HAP-1 (cell line): ENCODE measurements at regions not wholly inside any gene's neighbourhood (a gene's known extent, or its start where the extent isn't known, plus 50 kb on each side); places are given as distances from the start of the nearest gene placed in this dataset.
"Not testable (repeated sequence)": the region's sequence is repeated elsewhere in the genome, so short reads cannot be mapped to it uniquely, and the experiment has no call there.

ENCODE experiments used
- DNase-seq, 2 experiments: peaks; one replicate each; pipeline ENCODE4 v3.0.0-alpha.2; 2016 to 2020; ENCODE audit warnings: low spot score in 2 of 2
- H3K27me3 ChIP-seq: fragments of 250-450 bp; sonication (Bioruptor Pico); 2 replicates; pipeline ENCODE4 v1.5.1; 2020; ENCODE audit warnings: low read depth, mild to moderate bottlenecking, moderate library complexity
- H3K36me3 ChIP-seq: fragments of 250-450 bp; sonication (Bioruptor Pico); replicated peaks from 2 replicates; pipeline ENCODE4 v1.5.1; 2020; ENCODE audit warnings: mild to moderate bottlenecking
- H3K4me1 ChIP-seq: fragments of 250-450 bp; sonication (Bioruptor Pico); 2 replicates; pipeline ENCODE4 v1.5.1; 2020; ENCODE audit warnings: mild to moderate bottlenecking
- H3K4me3 ChIP-seq: fragments of 250-450 bp; sonication (Bioruptor Pico); 2 replicates; pipeline ENCODE4 v1.5.1; 2020; ENCODE audit warnings: mild to moderate bottlenecking, moderate library complexity
- H3K9me3 ChIP-seq: fragments of 250-450 bp; sonication (Bioruptor Pico); 2 replicates; pipeline ENCODE4 v1.5.1; 2020; ENCODE audit warnings: mild to moderate bottlenecking, moderate library complexity
- in situ Hi-C: fragments of 300-500 bp; cut with MboI; formaldehyde crosslinking; loops from 3 replicates; pipeline ENCODE4 v1.14.3; 2020; ENCODE audit warnings: low sequenced_read_pairs, inconsistent platforms, mixed read lengths

DNA sequence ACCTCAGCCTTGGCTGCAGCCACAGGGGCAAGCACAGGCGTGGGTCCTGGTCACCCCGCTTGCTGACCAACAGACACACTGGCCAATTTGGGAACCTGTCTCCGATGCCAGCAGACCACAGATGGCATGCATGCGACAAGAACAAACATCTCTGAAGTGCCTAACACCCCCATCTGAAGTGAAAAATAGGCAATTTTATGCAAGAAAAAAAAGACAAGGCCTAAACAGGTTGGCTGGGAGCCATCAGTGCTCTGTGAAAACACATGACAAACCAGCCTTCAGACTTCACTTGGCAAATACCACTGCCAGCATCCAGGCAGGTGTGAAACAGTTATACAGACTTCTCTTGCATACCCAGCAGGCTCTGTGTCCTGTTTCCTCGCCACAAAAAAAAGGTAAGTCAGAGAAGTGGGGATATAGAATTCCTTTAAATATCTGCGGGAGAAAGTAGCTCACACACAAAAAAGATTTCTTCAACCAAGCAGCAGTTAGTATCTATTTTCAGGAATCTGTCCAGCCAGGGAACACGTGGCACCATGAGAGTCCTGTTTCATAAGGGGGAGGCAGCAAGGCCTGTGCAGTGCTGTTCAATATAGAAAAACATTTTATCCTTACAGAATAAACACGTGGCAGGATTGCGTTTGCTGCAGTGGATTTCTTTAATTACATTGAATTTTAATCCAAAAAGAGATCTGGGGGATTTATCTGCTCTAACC is 293.4 kb upstream of the MKLN1 start:
- in situ Hi-C loops, result no loop called here
- DNase-seq, result no peak
- no peaks in the 10 kb centered on the region for H3K4me1 ChIP-seq
- H3K9me3 ChIP-seq, result no peaks in the 10 kb centered on the region
- no peaks in the 10 kb centered on the region for H3K27me3 ChIP-seq
- H3K36me3 ChIP-seq, result no peaks in the 10 kb centered on the region
- no peak overlapping the region for H3K4me3 ChIP-seq

DNA sequence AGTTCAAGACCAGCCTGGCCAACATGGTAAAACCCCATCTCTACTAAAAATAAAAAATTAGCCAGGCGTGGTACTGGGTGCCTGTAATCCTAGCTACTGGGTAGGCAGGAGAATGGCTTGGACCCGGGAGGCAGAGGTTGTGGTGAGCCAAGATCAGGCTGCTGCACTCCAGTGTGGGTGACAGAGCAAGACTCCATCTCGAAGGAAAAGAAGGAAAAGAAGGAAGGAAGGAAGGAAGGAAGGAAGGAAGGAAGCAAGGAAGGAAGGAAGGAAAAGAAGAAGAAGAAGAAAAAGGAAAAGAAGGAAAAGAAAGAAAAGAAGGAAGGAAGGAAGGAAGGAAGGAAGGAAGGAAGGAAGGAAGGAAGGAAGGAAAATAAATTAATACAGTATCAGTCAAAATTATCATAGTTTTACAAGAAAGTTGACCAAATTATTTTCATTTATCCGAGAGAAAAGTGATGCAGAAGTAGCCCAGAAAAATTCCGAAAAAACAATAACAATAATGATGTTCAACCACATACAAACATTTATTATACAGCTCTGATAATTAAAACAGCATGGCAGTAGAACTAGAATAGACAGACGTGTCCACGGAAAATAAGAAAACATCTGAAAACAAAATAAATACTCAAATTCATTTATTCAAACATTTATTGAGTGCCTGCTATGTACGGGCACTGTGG is 292.4 kb upstream of the MKLN1 start:
- in situ Hi-C loops, result no loop called here
- H3K9me3 ChIP-seq, result no peaks in the 10 kb centered on the region
- H3K36me3 ChIP-seq, result no peaks in the 10 kb centered on the region
- DNase-seq, result no peak
- peaks cover 2% of the 10 kb centered on the region; the same call in 1 of the 2 replicates for H3K4me1 ChIP-seq
- H3K4me3 ChIP-seq, result no peak overlapping the region
- no peaks in the 10 kb centered on the region for H3K27me3 ChIP-seq

- in situ Hi-C loops, result no loop called here
These were observed 289.5 kb upstream of the MKLN1 start for GRCh38 chr7:131038153-131038552.

DNA sequence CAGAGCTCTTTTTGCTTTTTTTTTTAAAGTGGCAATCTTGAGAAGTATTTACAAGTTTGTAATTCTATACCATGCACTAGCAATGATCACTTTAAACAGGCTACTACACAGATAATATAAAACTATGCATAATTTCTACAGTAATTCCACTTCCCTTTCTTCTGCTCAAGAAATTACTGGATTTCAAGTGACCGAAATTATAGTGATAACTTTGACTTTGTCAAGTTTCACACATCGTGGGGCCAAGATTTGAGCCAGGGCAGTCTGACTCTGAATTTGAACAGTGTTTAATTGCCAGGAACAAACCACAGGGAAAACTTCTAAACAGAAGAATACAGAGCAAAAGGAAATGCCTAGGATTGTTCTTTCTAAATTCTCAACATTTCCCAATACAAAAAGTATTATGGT is 288.3 kb upstream of the MKLN1 start:
- no peak for DNase-seq
- H3K9me3 ChIP-seq, result no peaks in the 10 kb centered on the region
- H3K4me3 ChIP-seq, result no peak overlapping the region
- no peaks in the 10 kb centered on the region for H3K27me3 ChIP-seq
- in situ Hi-C loops, result no loop called here
- H3K4me1 ChIP-seq, result peaks cover 6% of the 10 kb centered on the region
- H3K36me3 ChIP-seq, result no peaks in the 10 kb centered on the region

More at GRCh38 chr7:131038153-131038552, 289.5 kb upstream of the MKLN1 start:
- H3K4me1 ChIP-seq, result peaks cover 6% of the 10 kb centered on the region
- no peaks in the 10 kb centered on the region for H3K9me3 ChIP-seq
- no peaks in the 10 kb centered on the region for H3K27me3 ChIP-seq
- DNase-seq, result no peak
- H3K4me3 ChIP-seq, result no peak overlapping the region
- H3K36me3 ChIP-seq, result no peaks in the 10 kb centered on the region

DNA sequence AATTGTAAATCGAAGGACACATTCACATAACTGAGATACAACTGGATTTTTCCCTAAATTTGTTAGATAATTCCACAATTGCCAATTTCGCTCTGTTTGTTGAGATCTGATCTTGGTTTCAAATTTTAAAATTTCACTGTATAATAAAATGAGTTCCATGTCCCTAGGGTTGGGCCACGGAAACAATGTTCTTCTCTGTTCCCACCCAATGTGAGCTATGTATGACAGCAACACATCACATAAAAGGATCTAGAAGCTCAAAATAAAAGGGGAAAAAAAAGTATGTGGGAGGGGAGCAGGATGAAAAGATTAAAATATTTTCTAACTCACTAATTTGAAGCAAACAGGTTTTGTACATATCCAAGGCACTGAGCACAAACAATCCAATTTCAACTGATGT is 287.8 kb upstream of the MKLN1 start:
- Histone ChIP-seq H3K36me3 (no peaks in the 10 kb centered on the region), H3K9me3 (no peaks in the 10 kb centered on the region), H3K27me3 (no peaks in the 10 kb centered on the region), H3K4me1 (peaks cover 6% of the 10 kb centered on the region), H3K4me3 (no peak overlapping the region)
- in situ Hi-C loops, result loop anchor here (5.0 kb wide), 2 partner anchors 53 to 143 kb away; no protein-coding TSS in a partner anchor
- DNase-seq, result no peak

DNA sequence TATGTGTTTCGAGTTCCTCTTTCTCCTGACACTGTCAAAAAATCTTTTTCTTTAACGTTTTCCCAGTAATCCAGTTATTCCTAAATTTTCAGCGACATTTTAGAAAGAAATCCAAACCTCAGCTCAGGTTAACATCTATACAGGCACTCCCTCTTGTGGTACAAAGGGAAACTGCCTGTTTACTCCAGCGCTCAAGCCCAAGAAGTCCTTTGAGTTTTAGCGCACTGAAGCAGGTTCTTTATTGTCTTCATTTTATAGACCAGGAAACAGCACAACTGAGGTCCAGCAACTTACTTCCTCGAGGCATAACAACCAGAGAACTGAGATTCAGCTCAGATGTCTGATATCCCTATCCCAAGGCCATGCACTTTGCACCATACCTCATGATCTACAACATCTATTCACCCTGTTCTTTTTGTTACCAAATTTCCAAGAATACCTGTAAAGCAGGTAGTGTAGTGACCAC is 287.2 kb upstream of the MKLN1 start:
- in situ Hi-C loops, result loop anchor here (5.0 kb wide), 2 partner anchors 53 to 143 kb away; no protein-coding TSS in a partner anchor
- DNase-seq, result peak; percentile 65 to 74
- no peaks in the 10 kb centered on the region; the same call in 1 of the 2 replicates for H3K36me3 ChIP-seq
- no peaks in the 10 kb centered on the region for H3K27me3 ChIP-seq
- 0 out of 2 replicates have a peak, but pooled peaks cover 2% of the 10 kb centered on the region for H3K9me3 ChIP-seq
- no peak overlapping the region for H3K4me3 ChIP-seq
- H3K4me1 ChIP-seq, result peaks cover 6% of the 10 kb centered on the region

DNA sequence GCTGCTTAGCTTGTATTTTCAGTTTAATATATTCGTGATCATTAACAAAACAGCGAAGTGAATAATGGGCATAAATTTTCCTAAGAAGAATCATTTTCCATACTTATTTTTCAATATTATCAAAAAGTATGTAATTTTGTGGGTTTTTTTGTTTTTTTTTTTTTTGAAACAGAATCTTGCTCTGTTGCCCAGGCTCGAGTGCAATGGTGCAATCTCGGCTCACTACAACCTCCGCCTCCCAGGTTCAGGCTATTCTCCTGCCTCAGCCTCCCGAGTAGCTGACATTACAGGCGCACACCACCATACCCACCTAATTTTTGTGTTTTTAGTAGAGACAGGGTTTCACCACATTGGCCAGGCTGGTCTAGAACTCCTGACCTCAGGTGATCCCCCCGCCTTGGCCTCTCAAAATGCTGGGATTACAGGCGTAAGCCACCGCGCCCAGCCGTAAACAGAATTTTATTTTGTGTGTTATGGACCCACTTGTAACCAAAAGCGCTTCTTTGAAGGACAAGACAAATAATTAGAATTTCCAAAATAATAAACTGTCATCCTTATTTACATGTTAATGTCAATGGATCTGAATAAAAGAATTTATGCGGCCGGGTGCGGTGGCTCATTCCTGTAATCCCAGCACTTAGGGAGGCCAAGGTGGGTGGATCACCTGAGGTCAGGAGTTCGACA is 286.5 kb upstream of the MKLN1 start:
- DNase-seq, H3K4me3 ChIP-seq, H3K27me3 ChIP-seq, H3K4me1 ChIP-seq, H3K36me3 ChIP-seq, H3K9me3 ChIP-seq: not testable (repeated sequence)
- in situ Hi-C loops, result loop anchor here (5.0 kb wide), 2 partner anchors 54 to 144 kb away; no protein-coding TSS in a partner anchor

- Histone ChIP-seq H3K4me1 (peaks cover 6% of the 10 kb centered on the region), H3K4me3 (no peak overlapping the region), H3K27me3 (no peaks in the 10 kb centered on the region), H3K36me3 (peaks cover under 1% of the 10 kb centered on the region), H3K9me3 (peaks cover 3% of the 10 kb centered on the region; the same call in 1 of the 2 replicates)
- DNase-seq, result no peak
- in situ Hi-C loops, result loop anchor here (5.0 kb wide), 2 partner anchors 55 to 145 kb away; no protein-coding TSS in a partner anchor
These were observed 285.2 kb upstream of the MKLN1 start for GRCh38 chr7:131042269-131043160.

- Histone ChIP-seq H3K36me3 (peaks cover 6% of the 10 kb centered on the region), H3K9me3 (peaks cover 3% of the 10 kb centered on the region; the same call in 1 of the 2 replicates), H3K4me3 (no peak overlapping the region), H3K27me3 (no peaks in the 10 kb centered on the region), H3K4me1 (peaks cover 3% of the 10 kb centered on the region; the same call in 1 of the 2 replicates)
- in situ Hi-C loops, result no loop called here
- DNase-seq, result no peak
These were observed 282.1 kb upstream of the MKLN1 start for GRCh38 chr7:131045526-131045925.

- in situ Hi-C loops, result no loop called here
- Histone ChIP-seq H3K27me3 (no peaks in the 10 kb centered on the region), H3K36me3 (peaks cover 8% of the 10 kb centered on the region), H3K4me3 (no peak overlapping the region), H3K9me3 (peaks cover 3% of the 10 kb centered on the region; the same call in 1 of the 2 replicates), H3K4me1 (no peaks in the 10 kb centered on the region)
- no peak for DNase-seq
These were observed 281.4 kb upstream of the MKLN1 start for GRCh38 chr7:131046246-131046645.

GRCh38 chr7:131047651-131048304 is 279.9 kb upstream of the MKLN1 start:
- H3K4me3 ChIP-seq, result no peak overlapping the region
- H3K36me3 ChIP-seq, result peaks cover 8% of the 10 kb centered on the region
- H3K27me3 ChIP-seq, result no peaks in the 10 kb centered on the region
- in situ Hi-C loops, result no loop called here
- H3K9me3 ChIP-seq, result peaks cover 3% of the 10 kb centered on the region; the same call in 1 of the 2 replicates
- H3K4me1 ChIP-seq, result no peaks in the 10 kb centered on the region
- no peak for DNase-seq

DNA sequence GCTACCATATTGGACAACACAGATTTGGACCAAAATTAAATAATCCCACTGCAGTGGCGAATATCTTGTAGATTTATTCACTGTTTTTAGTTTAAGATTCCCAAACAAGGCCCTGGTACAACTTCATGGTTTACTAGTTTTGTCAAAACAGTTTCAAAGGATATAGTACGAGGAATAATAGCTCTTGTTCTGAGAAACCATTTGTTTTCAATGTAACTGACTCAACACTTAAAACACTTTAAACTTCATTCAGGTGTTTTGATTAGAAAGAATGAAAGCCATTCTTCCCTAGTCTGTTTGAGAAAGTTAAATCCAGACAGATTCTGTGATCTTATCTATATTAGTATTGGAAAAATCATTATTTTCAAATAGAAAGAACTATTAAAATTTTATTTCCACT is 276.4 kb upstream of the MKLN1 start:
- Histone ChIP-seq H3K4me3 (no peak overlapping the region), H3K4me1 (no peaks in the 10 kb centered on the region), H3K27me3 (no peaks in the 10 kb centered on the region), H3K9me3 (no peaks in the 10 kb centered on the region), H3K36me3 (peaks cover 8% of the 10 kb centered on the region)
- in situ Hi-C loops, result no loop called here
- no peak for DNase-seq
